Ovary (tissue), 7 donors: ENCODE measurements at regions not wholly inside any gene's neighbourhood (a gene's known extent, or its start where the extent isn't known, plus 50 kb on each side); places are given as distances from the start of the nearest gene placed in this dataset.

Experiments used
- DNase-seq, 5 donors: peaks; one replicate each; pipeline ENCODE4 v3.0.0-alpha.2; 2019 to 2020
- H3K27ac ChIP-seq, 2 donors: fragments of 200-600 bp; one replicate each; pipeline versions ENCODE4 v1.5.1 to v1.8.0; 2019 to 2022
- H3K27me3 ChIP-seq: fragments of 200-600 bp; one replicate; pipeline ENCODE4 v1.8.0; 2022
- H3K36me3 ChIP-seq: fragments of 200-600 bp; sonication (generic); one replicate; pipeline ENCODE4 v1.5.1; 2019
- H3K4me1 ChIP-seq: one replicate; pipeline ENCODE4 v1.8.1; 2013; ENCODE audit warnings: mild to moderate bottlenecking, moderate library complexity; ENCODE audit not compliant: insufficient read depth
- H3K4me3 ChIP-seq: fragments of 200-600 bp; sonication (generic); one replicate; pipeline ENCODE4 v1.5.1; 2017
- H3K9me3 ChIP-seq, 2 donors: fragments of 200-600 bp in 1 of 2; sonication (generic) in 1 of 2; one replicate each; pipeline versions ENCODE4 v1.5.1 to v1.8.1; 2013 to 2019; ENCODE audit warnings: mild to moderate bottlenecking in 1 of 2, moderate library complexity in 1 of 2
- EP300 ChIP-seq: sonication (generic); formaldehyde crosslinking; IDR thresholded peaks from one replicate; pipeline ENCODE4 v1.6.1; 2017; ENCODE audit warnings: antibody characterized with exemption
- POLR2A ChIP-seq: fragments of 450-650 bp; IDR thresholded peaks from one replicate; pipeline ENCODE4 v1.6.1; 2017; ENCODE audit warnings: antibody characterized with exemption, mild to moderate bottlenecking, moderate library complexity
- WGBS, 3 donors: extraction: QIAGEN DNeasy Blood & Tissue Kit in 1 of 3; methylation state at CpG; one replicate each; pipeline versions ENCODE4 v1.1.5 to v1.1.7; 2013 to 2017; 5-methylcytosine and 5-hydroxymethylcytosine counted together
- intact Hi-C, 4 donors: fragments of 100-400 bp; cut with DNase I; formaldehyde crosslinking; loops; one replicate each; pipeline versions ENCODE4 v1.11.0 to v1.15.1; 2022 to 2023
- TF ChIP-seq, protein P1 (sequence below), 3 donors: fragments of 450-650 bp in 2 of 3; fragments of 200-600 bp in 1 of 3; IDR thresholded peaks; one replicate each; pipeline versions ENCODE4 v1.5.1 to v1.8.0; 2016 to 2022; ENCODE audit warnings: antibody characterized with exemption in 3 of 3, mild to moderate bottlenecking in 1 of 3
- donor health status: DM: no; HTN: no; CAD: no; lungs with moderate emphysema.
- donor health status: DM: no; HTN: no; CAD: no.
- donor health status: Bipolar disorder and iron deficiency.
- donor health status: DM: no; HTN: no; CAD: no.
- donor health status: DM: yes; HTN: yes; CAD: no.

DNA sequence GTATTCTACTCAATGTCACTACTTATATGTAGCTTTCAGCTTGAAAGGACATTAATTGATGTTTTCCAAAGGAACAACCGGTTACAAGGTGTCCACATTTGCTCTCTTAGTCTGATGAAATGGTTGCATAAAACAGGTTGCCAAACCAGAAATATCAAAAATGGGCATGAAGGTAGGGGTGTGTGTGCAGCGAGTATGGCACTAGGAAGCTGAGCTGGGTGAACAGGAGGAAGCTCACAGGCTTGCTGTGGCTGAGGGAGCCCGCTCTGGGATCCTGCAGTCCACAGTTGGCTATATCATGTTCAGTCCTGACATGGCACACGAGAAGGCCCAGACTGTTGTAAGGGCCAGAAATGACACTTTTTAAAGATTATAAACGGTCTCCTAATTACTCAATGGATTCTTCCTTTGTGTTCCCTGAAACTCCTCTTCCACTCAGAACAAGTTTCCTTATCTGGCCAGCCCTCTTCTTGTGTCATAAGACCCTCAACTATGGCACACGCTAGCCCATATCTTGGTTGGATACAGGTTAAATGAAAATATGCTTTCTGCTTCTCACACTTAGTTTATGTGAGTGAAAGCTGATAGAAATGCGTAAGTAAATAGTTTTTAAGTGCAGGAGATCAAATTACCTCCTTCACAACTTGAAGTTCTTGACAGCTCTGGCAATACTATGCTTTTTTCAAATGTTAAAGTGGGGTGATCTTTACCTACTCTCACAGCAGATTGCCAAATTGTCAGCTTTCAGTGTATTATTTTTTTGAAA lies 201.5 kb downstream of the LMO4 start:
- no peaks in the 10 kb centered on the region for H3K36me3 ChIP-seq
- intact Hi-C loops: no loop called here

DNA sequence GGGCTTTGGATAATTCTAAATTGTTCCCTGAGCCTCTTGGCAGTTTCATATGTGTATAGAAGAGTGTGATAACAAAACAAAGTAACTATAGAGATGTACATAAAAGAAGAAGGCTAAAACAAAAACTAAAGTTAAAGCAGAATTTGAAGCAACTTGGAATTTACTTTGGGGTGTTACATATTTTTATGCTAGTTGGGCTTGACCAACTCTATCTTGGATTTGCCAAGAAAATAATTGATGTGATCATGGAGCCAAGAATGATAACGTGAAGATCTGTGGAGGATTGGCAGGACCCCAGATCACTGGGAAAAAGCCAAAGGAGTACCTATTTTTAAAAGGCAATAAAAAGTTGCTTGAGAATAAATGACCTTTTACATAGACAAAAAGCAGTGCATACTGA lies 206.9 kb downstream of the LMO4 start:
- Histone ChIP-seq H3K27ac (no peak overlapping the region), H3K4me1 (no peaks in the 10 kb centered on the region), H3K36me3 (no peaks in the 10 kb centered on the region), H3K4me3 (no peak overlapping the region), H3K9me3 (no peaks in the 10 kb centered on the region), H3K27me3 (no peaks in the 10 kb centered on the region)
- 4 to 7% (median 6%) methylated on average over 1 of the region's 1 CpG for WGBS, 3 donors
- TF ChIP-seq, protein P1, sequence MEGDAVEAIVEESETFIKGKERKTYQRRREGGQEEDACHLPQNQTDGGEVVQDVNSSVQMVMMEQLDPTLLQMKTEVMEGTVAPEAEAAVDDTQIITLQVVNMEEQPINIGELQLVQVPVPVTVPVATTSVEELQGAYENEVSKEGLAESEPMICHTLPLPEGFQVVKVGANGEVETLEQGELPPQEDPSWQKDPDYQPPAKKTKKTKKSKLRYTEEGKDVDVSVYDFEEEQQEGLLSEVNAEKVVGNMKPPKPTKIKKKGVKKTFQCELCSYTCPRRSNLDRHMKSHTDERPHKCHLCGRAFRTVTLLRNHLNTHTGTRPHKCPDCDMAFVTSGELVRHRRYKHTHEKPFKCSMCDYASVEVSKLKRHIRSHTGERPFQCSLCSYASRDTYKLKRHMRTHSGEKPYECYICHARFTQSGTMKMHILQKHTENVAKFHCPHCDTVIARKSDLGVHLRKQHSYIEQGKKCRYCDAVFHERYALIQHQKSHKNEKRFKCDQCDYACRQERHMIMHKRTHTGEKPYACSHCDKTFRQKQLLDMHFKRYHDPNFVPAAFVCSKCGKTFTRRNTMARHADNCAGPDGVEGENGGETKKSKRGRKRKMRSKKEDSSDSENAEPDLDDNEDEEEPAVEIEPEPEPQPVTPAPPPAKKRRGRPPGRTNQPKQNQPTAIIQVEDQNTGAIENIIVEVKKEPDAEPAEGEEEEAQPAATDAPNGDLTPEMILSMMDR (IDR thresholded peaks at IDR 0.05): no peak
- TF ChIP-seq EP300: no peak
- TF ChIP-seq POLR2A: no peak
- DNase-seq: no peak
- intact Hi-C loops: no loop called here

More for the DNA sequence above, 201.5 kb downstream of the LMO4 start:
- Histone ChIP-seq H3K27me3 (no peaks in the 10 kb centered on the region), H3K4me1 (no peaks in the 10 kb centered on the region), H3K9me3 (no peaks in the 10 kb centered on the region), H3K4me3 (no peak overlapping the region), H3K27ac (no peak overlapping the region)
- 92 to 94% (median 93%) methylated on average over 7 of the region's 7 CpGs for WGBS, 3 donors
- DNase-seq: no peak
- TF ChIP-seq POLR2A (no peak), EP300 (no peak)
- TF ChIP-seq, protein P1 (IDR thresholded peaks at IDR 0.05): no peak

DNA sequence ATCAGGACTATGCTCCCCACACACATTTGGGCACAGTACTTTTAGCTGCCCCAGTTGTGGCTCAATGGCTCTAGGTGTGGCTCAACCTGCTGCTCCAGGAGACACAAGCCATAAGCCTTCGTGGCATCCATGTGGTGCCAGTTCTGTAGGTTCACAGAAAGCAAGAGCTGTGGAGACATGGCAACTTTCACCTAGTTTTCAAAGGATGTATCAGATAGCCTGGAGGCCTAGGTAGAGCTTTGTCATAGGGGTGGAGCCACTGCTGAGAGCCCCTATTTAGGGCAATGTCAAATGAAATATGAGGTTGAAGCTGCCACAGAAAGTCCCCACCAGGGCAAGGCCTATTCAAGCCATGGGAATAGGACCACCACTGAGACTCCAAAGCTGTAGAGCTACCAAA lies 210.5 kb downstream of the LMO4 start:
- WGBS, 3 donors: 80 to 96% (median 94%) methylated on average over 1 of the region's 1 CpG
- TF ChIP-seq POLR2A (no peak), EP300 (no peak)
- TF ChIP-seq, protein P1 (IDR thresholded peaks at IDR 0.05): no peak
- intact Hi-C loops: no loop called here
- Histone ChIP-seq H3K4me3 (no peak overlapping the region), H3K9me3 (no peaks in the 10 kb centered on the region), H3K4me1 (no peaks in the 10 kb centered on the region), H3K36me3 (no peaks in the 10 kb centered on the region), H3K27me3 (no peaks in the 10 kb centered on the region), H3K27ac (no peak overlapping the region)
- no peak for DNase-seq

DNA sequence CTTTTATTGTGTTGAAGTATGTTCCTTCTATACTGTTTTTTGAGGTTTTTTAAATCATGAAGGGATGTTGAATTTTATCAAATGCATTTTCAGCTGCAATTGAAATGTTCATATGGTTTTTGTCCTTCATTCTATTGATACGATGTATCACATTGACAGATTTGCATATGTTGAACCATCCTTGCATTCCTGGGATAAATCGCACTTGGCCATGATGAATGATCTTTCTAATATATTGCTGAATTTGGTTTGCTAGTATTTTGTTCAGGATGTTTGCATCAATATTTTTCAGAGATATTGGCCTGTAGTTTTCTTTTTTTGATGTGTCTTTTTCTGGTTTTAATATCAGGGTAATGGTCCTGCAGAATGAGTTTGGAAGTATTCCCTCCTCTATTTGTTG lies 214.0 kb downstream of the LMO4 start:
- no peak overlapping the region for H3K4me3 ChIP-seq
- no peaks in the 10 kb centered on the region for H3K27me3 ChIP-seq
- no peak overlapping the region for H3K27ac ChIP-seq
- TF ChIP-seq POLR2A (no peak), EP300 (no peak)
- TF ChIP-seq, protein P1 (IDR thresholded peaks at IDR 0.05): no peak
- 97 to 100% (median 98%) methylated on average over 2 of the region's 2 CpGs for WGBS, 3 donors
- no peaks in the 10 kb centered on the region for H3K4me1 ChIP-seq
- intact Hi-C loops: no loop called here
- DNase-seq: no peak
- no peaks in the 10 kb centered on the region for H3K36me3 ChIP-seq
- no peaks in the 10 kb centered on the region for H3K9me3 ChIP-seq
